HEK293T (cell line): ENCODE measurements at regions not wholly inside any gene's neighbourhood (a gene's known extent, or its start where the extent isn't known, plus 50 kb on each side); places are given as distances from the start of the nearest gene placed in this dataset.

Experiments
- CTCF ChIA-PET: fragments of 350-600 bp; formaldehyde crosslinking; extraction: SDS; loops from one replicate; lab custom pipeline; 2021; ENCODE audit warnings: antibody characterized with exemption, inconsistent platforms; lab: Yijun Ruan, JAX
- POLR2A ChIA-PET: fragments of 350-600 bp; formaldehyde crosslinking; extraction: SDS; loops from one replicate; lab custom pipeline; 2020; ENCODE audit warnings: antibody characterized with exemption, inconsistent platforms; lab: Yijun Ruan, JAX
- DNase-seq: peaks from one replicate; pipeline ENCODE4 v3.0.0; 2012; ENCODE audit warnings: mixed read lengths; ENCODE audit errors: extremely low spot score
- ARNT ChIP-seq: fragments of 450-650 bp; IDR thresholded peaks from 2 replicates; pipeline ENCODE4 v1.6.1; 2017; ENCODE audit warnings: mild to moderate bottlenecking
- BHLHE40 ChIP-seq: fragments of 450-650 bp; IDR thresholded peaks from 2 replicates; pipeline ENCODE4 v1.6.1; 2016; ENCODE audit warnings: mild to moderate bottlenecking, moderate library complexity, borderline replicate concordance
- CTBP1 ChIP-seq: fragments of 450-650 bp; IDR thresholded peaks from 2 replicates; pipeline ENCODE4 v1.6.1; 2016; ENCODE audit warnings: borderline replicate concordance
- ELF4 ChIP-seq: fragments of 450-650 bp; IDR thresholded peaks from 2 replicates; pipeline ENCODE4 v1.6.1; 2017; ENCODE audit warnings: antibody characterized with exemption
- FOXA1 ChIP-seq: fragments of 450-650 bp; IDR thresholded peaks from 2 replicates; pipeline ENCODE4 v1.6.1; 2016; ENCODE audit warnings: mild to moderate bottlenecking
- FOXK2 ChIP-seq: fragments of 450-650 bp; IDR thresholded peaks from 2 replicates; pipeline ENCODE4 v1.6.1; 2016; ENCODE audit warnings: mild to moderate bottlenecking
- FOXM1 ChIP-seq: fragments of 450-650 bp; IDR thresholded peaks from 2 replicates; pipeline ENCODE4 v1.6.1; 2017; ENCODE audit warnings: mild to moderate bottlenecking, borderline replicate concordance
- HDGF ChIP-seq: fragments of 450-650 bp; IDR thresholded peaks from 2 replicates; pipeline ENCODE4 v1.6.1; 2017; ENCODE audit warnings: antibody characterized with exemption, borderline replicate concordance
- L3MBTL2 ChIP-seq: fragments of 450-650 bp; conservative IDR thresholded peaks from 2 replicates; pipeline ENCODE4 v1.6.1; 2016; ENCODE audit warnings: mild to moderate bottlenecking
- LEF1 ChIP-seq: fragments of 450-650 bp; IDR thresholded peaks from 2 replicates; pipeline ENCODE4 v1.6.1; 2017; ENCODE audit warnings: mild to moderate bottlenecking, borderline replicate concordance
- NFRKB ChIP-seq: fragments of 450-650 bp; IDR thresholded peaks from 2 replicates; pipeline ENCODE4 v1.6.1; 2016; ENCODE audit warnings: mild to moderate bottlenecking, moderate library complexity
- SP1 ChIP-seq: fragments of 450-650 bp; IDR thresholded peaks from 2 replicates; pipeline ENCODE4 v1.6.1; 2017
- SUZ12 ChIP-seq: fragments of 450-650 bp; IDR thresholded peaks from 2 replicates; pipeline ENCODE4 v1.6.1; 2016; ENCODE audit warnings: mild to moderate bottlenecking
- TARDBP ChIP-seq: fragments of 450-650 bp; IDR thresholded peaks from 2 replicates; pipeline ENCODE4 v1.6.1; 2016
- ZNF384 ChIP-seq: fragments of 450-650 bp; IDR thresholded peaks from 2 replicates; pipeline ENCODE4 v1.6.1; 2016
- TF ChIP-seq, protein P1 (sequence below): fragments of 450-650 bp; IDR thresholded peaks from 2 replicates; pipeline ENCODE4 v1.6.1; 2016

DNA sequence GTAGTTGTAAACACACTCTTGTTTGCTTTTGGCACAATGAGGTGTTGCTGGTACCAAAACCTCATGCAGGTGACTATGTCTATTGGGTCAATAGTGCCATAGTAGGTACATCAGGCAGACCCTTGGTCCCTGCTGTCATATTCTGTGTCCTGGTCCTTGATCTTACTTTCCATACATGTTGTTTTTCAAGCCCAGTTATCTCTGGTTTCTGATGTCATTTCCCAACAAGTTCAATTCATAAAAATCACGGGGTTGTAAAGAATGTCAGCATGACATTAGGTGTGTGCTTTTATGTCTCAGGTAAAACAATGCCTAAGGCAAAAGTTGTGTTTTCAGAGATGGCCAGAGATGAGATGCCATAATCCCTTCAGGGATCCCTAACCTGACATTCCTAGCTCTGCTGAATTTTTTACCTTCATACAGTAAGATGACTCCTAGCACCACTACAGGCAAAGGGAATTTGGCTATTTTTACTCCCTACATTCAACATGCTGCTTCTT is 390.3 kb upstream of the PKN2 start:
- POLR2A ChIA-PET, result no interaction called here

DNA sequence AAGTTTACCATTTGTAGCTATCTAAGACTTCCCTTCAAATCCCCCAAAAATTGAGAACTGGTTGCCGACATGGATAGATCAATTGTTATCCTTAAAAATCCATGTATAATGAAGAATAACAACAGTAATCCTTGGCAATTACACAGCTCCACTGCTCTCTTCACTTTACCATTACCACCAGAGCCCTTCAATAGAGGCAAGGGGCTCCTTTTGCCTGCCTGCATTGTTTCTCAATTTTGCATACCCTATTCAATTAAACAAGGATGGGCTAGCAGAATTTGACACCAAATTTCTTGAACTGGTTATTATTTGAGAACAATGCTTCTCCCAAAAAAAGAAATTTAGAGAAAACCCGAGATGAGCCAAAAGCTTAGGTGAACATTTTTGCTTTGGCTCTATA is 387.8 kb upstream of the PKN2 start:
- ChIA-PET POLR2A (no interaction called here), CTCF (no interaction called here)
- no peak for DNase-seq
- TF ChIP-seq NFRKB (no peak), FOXA1 (no peak), ARNT (no peak), LEF1 (no peak), SP1 (no peak), ELF4 (no peak), SUZ12 (no peak), HDGF (no peak), TARDBP (no peak), CTBP1 (no peak), FOXK2 (no peak), L3MBTL2 (no peak), ZNF384 (no peak), BHLHE40 (no peak), FOXM1 (no peak)
- TF ChIP-seq, protein P1, sequence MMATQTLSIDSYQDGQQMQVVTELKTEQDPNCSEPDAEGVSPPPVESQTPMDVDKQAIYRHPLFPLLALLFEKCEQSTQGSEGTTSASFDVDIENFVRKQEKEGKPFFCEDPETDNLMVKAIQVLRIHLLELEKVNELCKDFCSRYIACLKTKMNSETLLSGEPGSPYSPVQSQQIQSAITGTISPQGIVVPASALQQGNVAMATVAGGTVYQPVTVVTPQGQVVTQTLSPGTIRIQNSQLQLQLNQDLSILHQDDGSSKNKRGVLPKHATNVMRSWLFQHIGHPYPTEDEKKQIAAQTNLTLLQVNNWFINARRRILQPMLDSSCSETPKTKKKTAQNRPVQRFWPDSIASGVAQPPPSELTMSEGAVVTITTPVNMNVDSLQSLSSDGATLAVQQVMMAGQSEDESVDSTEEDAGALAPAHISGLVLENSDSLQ, result no peak

More for the DNA sequence above, 390.3 kb upstream of the PKN2 start:
- CTCF ChIA-PET, result no interaction called here
- TF ChIP-seq BHLHE40 (no peak), HDGF (no peak), NFRKB (no peak), ZNF384 (no peak), CTBP1 (no peak), SUZ12 (no peak), TARDBP (no peak), FOXK2 (no peak), ELF4 (no peak), L3MBTL2 (no peak), LEF1 (no peak)
- TF ChIP-seq, protein P1, result no peak
- no peak for DNase-seq

DNA sequence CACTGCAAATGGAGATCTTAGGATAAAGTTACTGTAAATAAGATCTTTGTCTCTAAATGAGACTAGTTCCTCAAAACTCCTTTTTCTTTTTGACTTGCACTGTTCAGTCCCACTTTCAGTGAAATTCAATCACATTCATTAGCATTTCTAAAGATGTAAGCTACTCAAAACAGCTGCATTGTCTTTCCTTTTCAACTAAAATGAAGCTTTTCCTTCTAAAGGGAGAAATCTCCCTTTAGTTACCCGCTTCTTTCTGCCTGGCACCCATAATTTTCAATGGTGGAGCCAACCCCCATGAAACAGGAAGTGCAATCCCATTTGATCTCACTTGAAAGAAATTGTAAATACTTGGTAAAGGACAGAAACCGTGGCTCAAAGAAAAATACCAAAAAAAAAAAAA is 387.4 kb upstream of the PKN2 start:
- CTCF ChIA-PET, result no interaction called here
- POLR2A ChIA-PET, result no interaction called here
- DNase-seq, result no peak
- TF ChIP-seq ELF4, result no peak
- no peak for TF ChIP-seq SUZ12
- no peak for TF ChIP-seq BHLHE40
- no peak for TF ChIP-seq SP1

DNA sequence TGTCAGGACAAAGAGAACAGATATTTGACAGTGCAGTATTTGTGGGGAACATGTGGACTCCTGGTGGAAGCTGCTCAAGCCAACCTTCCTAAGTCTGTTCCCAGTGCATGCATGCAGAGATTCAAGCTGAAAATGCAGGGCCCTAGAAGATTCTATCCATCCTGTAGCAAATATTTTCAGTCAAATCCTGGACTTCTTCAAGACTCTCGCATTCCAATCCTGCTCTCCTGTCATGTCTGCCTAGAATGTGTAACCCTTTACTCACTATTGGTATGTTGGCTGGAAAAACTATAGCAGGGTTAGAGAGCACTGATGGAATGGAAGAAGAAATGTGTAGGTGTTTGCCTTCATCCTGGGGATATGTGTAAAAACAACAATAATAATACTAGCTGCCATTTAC is 385.6 kb upstream of the PKN2 start:
- CTCF ChIA-PET, result no interaction called here
- TF ChIP-seq NFRKB (no peak), SUZ12 (no peak), ARNT (no peak), FOXK2 (no peak), ELF4 (no peak), BHLHE40 (no peak), FOXM1 (no peak), CTBP1 (no peak), SP1 (no peak), LEF1 (no peak), HDGF (no peak), TARDBP (no peak)
- TF ChIP-seq, protein P1, result no peak
- POLR2A ChIA-PET, result no interaction called here
- DNase-seq, result no peak

DNA sequence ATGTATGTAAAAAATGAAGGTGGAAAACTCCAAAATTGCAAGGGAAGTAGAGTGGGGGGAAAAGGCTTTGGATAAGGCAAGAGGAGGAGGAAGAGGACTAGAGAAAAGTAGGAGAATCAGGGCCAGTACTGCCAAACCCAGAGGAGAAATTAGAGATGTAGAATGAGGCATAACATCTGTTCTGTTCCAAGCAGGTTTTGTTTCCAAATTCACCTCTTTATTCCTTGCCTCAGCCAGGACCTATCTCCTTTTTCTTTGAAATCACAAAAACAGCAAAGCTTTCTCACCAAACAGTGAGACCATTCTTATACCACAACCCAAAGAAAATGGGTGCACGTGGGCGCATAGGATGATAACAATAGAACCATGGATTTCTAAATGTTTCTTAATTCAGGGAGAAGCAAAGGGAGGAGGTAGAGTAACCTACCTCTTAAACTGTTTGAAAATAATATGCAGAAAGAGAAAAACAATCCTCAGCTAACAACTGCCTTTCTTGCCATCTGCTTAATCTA is 383.3 kb upstream of the PKN2 start:
- ChIA-PET POLR2A (no interaction called here), CTCF (no interaction called here)
- DNase-seq, result no peak
- TF ChIP-seq ZNF384 (no peak), TARDBP (no peak), FOXA1 (no peak), LEF1 (no peak), FOXK2 (no peak), BHLHE40 (no peak), L3MBTL2 (no peak), ARNT (no peak), SP1 (no peak), CTBP1 (no peak)
- TF ChIP-seq, protein P1, result no peak
